GM23248 (cell line): ENCODE measurements at regions not wholly inside any gene's neighbourhood (a gene's known extent, or its start where the extent isn't known, plus 50 kb on each side); places are given as distances from the start of the nearest gene placed in this dataset.
A peak's percentile ranks its signal among the peaks of the same experiment; 100 is the strongest.
"Not testable (repeated sequence)": the region's sequence is repeated elsewhere in the genome, so short reads cannot be mapped to it uniquely, and the experiment has no call there.

Experiments
- DNase-seq: peaks from one replicate; pipeline ENCODE4 v3.0.0-alpha.2; 2015
- H2AFZ ChIP-seq: fragments of 200-600 bp; sonication (generic); 2 replicates; pipeline ENCODE4 v1.6.1; 2016; ENCODE audit warnings: antibody characterized with exemption
- H3F3A ChIP-seq: fragments of 200-600 bp; sonication (generic); 2 replicates; pipeline ENCODE4 v1.6.1; 2016; ENCODE audit warnings: mild to moderate bottlenecking, antibody characterized with exemption, mixed run types; ENCODE audit not compliant: insufficient read depth
- H3K27ac ChIP-seq: fragments of 200-600 bp; sonication (generic); 2 replicates; pipeline ENCODE4 v1.5.1; 2016; ENCODE audit warnings: mild to moderate bottlenecking
- H3K27me3 ChIP-seq: fragments of 200-600 bp; sonication (generic); replicated peaks from 2 replicates; pipeline ENCODE4 v1.6.1; 2016; ENCODE audit warnings: mild to moderate bottlenecking; ENCODE audit not compliant: insufficient read depth
- H3K36me3 ChIP-seq: fragments of 200-600 bp; sonication (generic); 2 replicates; pipeline ENCODE4 v1.6.1; 2016; ENCODE audit warnings: low read depth, mild to moderate bottlenecking
- H3K4me1 ChIP-seq: fragments of 200-600 bp; sonication (generic); 2 replicates; pipeline ENCODE4 v1.6.1; 2016; ENCODE audit warnings: mild to moderate bottlenecking; ENCODE audit not compliant: insufficient read depth
- H3K4me2 ChIP-seq: fragments of 200-600 bp; sonication (generic); one replicate; pipeline ENCODE4 v1.6.1; 2016; ENCODE audit warnings: mild to moderate bottlenecking; ENCODE audit not compliant: unreplicated experiment
- H3K4me3 ChIP-seq: fragments of 200-600 bp; sonication (generic); 2 replicates; pipeline ENCODE4 v1.5.1; 2016; ENCODE audit warnings: mild to moderate bottlenecking
- H3K79me2 ChIP-seq: fragments of 200-600 bp; sonication (generic); 2 replicates; pipeline ENCODE4 v1.6.1; 2016; ENCODE audit warnings: mild to moderate bottlenecking; ENCODE audit not compliant: insufficient read depth
- H3K9ac ChIP-seq: fragments of 200-600 bp; sonication (generic); 2 replicates; pipeline ENCODE4 v1.6.1; 2016; ENCODE audit warnings: mild to moderate bottlenecking
- H3K9me2 ChIP-seq: fragments of 200-600 bp; sonication (generic); 2 replicates; pipeline ENCODE4 v1.6.1; 2016; ENCODE audit warnings: mixed run types, mild to moderate bottlenecking, moderate library complexity; ENCODE audit not compliant: insufficient read depth
- H3K9me3 ChIP-seq: fragments of 200-600 bp; sonication (generic); one replicate; pipeline ENCODE4 v1.6.1; 2017; ENCODE audit warnings: low read depth
- H4K20me1 ChIP-seq: fragments of 200-600 bp; sonication (generic); 2 replicates; pipeline ENCODE4 v1.6.0; 2016; ENCODE audit not compliant: insufficient read depth
- EZH2 ChIP-seq: fragments of 200-600 bp; sonication (generic); IDR thresholded peaks from 2 replicates; pipeline ENCODE4 v1.6.1; 2018; ENCODE audit warnings: antibody characterized with exemption, mild to moderate bottlenecking; ENCODE audit not compliant: insufficient read depth, poor library complexity, severe bottlenecking
- EZH2phosphoT487 ChIP-seq: fragments of 200-600 bp; sonication (generic); IDR thresholded peaks from 2 replicates; pipeline ENCODE4 v1.6.1; 2018; ENCODE audit warnings: antibody characterized with exemption, moderate library complexity, mild to moderate bottlenecking, low read depth; ENCODE audit not compliant: insufficient read depth
- WGBS, 2 experiments: methylation state at CpG; one replicate each; pipeline ENCODE4 v1.1.6; 2015 to 2017; ENCODE audit warnings: low lambda C conversion rate in 2 of 2, low coverage in 1 of 2; ENCODE audit errors: missing lambda C conversion rate in 2 of 2; 5-methylcytosine and 5-hydroxymethylcytosine counted together
- in situ Hi-C: fragments of 300-500 bp; cut with MboI; formaldehyde crosslinking; loops from 2 replicates; pipeline ENCODE4 v1.15.0; 2020

GRCh38 chr9:95391271-95391670 is 73.8 kb upstream of the FANCC start:
- H3K36me3 ChIP-seq, H3K4me3 ChIP-seq, in situ Hi-C loops, H3K9ac ChIP-seq, H2AFZ ChIP-seq, H3K9me2 ChIP-seq, H3F3A ChIP-seq, H3K79me2 ChIP-seq, H3K4me1 ChIP-seq, H3K4me2 ChIP-seq, H3K9me3 ChIP-seq, H3K27me3 ChIP-seq, H3K27ac ChIP-seq, DNase-seq, H4K20me1 ChIP-seq: not testable (repeated sequence)
- WGBS, 2 experiments, result 44 to 45% methylated on average over 6 of the region's 6 CpGs

GRCh38 chr9:95389373-95389772 is 71.9 kb upstream of the FANCC start:
- no peak overlapping the region for H2AFZ ChIP-seq

GRCh38 chr9:95386843-95387242 is 69.3 kb upstream of the FANCC start:
- WGBS, 2 experiments, result 72 to 80% methylated on average over 4 of the region's 4 CpGs
- Histone ChIP-seq H3K27me3 (0 out of 2 replicates have a peak, but pooled peaks cover 7% of the 10 kb centered on the region), H4K20me1 (no peaks in the 10 kb centered on the region), H3K9ac (no peak overlapping the region), H3K9me2 (no peaks in the 10 kb centered on the region), H3K4me3 (no peak overlapping the region), H3K79me2 (no peaks in the 10 kb centered on the region), H3F3A (peaks cover 13% of the 10 kb centered on the region; the same call in 1 of the 2 replicates), H3K36me3 (no peaks in the 10 kb centered on the region), H3K4me1 (peaks cover 11% of the 10 kb centered on the region), H3K27ac (no peak overlapping the region), H3K9me3 (no peaks in the 10 kb centered on the region), H2AFZ (no peak overlapping the region), H3K4me2 (no peak overlapping the region)
- TF ChIP-seq EZH2phosphoT487, result no peak
- TF ChIP-seq EZH2, result no peak
- in situ Hi-C loops, result no loop called here
- no peak for DNase-seq

More at GRCh38 chr9:95389373-95389772, 71.9 kb upstream of the FANCC start:
- Histone ChIP-seq H3K36me3 (no peaks in the 10 kb centered on the region), H3K4me2 (no peak overlapping the region), H3K4me3 (no peak overlapping the region), H3K9me3 (no peaks in the 10 kb centered on the region), H3K4me1 (no peaks in the 10 kb centered on the region), H3F3A (no peaks in the 10 kb centered on the region), H3K79me2 (no peaks in the 10 kb centered on the region), H3K9ac (no peak overlapping the region), H3K9me2 (no peaks in the 10 kb centered on the region), H3K27me3 (0 out of 2 replicates have a peak, but pooled peaks cover 7% of the 10 kb centered on the region), H4K20me1 (no peaks in the 10 kb centered on the region), H3K27ac (no peak overlapping the region)
- TF ChIP-seq EZH2phosphoT487, result no peak
- TF ChIP-seq EZH2, result no peak
- WGBS, 2 experiments, result 76 to 81% methylated on average over 2 of the region's 2 CpGs
- no peak for DNase-seq
- in situ Hi-C loops, result no loop called here

- Histone ChIP-seq H3K36me3 (no peaks in the 10 kb centered on the region), H4K20me1 (no peaks in the 10 kb centered on the region), H3F3A (peaks cover 13% of the 10 kb centered on the region; the same call in 1 of the 2 replicates), H3K9me2 (no peaks in the 10 kb centered on the region), H3K27me3 (0 out of 2 replicates have a peak, but pooled peaks cover 7% of the 10 kb centered on the region), H3K27ac (no peak overlapping the region), H3K9me3 (no peaks in the 10 kb centered on the region), H3K9ac (no peak overlapping the region), H3K4me3 (no peak overlapping the region), H2AFZ (no peak overlapping the region), H3K4me2 (no peak overlapping the region), H3K79me2 (no peaks in the 10 kb centered on the region), H3K4me1 (peaks cover 11% of the 10 kb centered on the region)
- no peak for DNase-seq
- in situ Hi-C loops, result no loop called here
- WGBS, 2 experiments, result 67 to 69% methylated on average over 4 of the region's 4 CpGs
- TF ChIP-seq EZH2phosphoT487, result no peak
These were observed 68.0 kb upstream of the FANCC start for GRCh38 chr9:95385521-95385920.

- 70 to 75% methylated on average over 1 of the region's 1 CpG for WGBS, 2 experiments
- no peak overlapping the region for H3K4me3 ChIP-seq
- no peak overlapping the region for H2AFZ ChIP-seq
- in situ Hi-C loops, result no loop called here
- no peak for DNase-seq
- no peaks in the 10 kb centered on the region for H3K79me2 ChIP-seq
- peaks cover 19% of the 10 kb centered on the region for H3K27me3 ChIP-seq
- H3K4me2 ChIP-seq, result peak overlapping the region; percentile 46
- H3K4me1 ChIP-seq, result peaks cover 11% of the 10 kb centered on the region
- peak overlapping the region; percentile 3; the same call in 1 of the 2 replicates for H3K27ac ChIP-seq
- H4K20me1 ChIP-seq, result no peaks in the 10 kb centered on the region
- no peaks in the 10 kb centered on the region for H3K36me3 ChIP-seq
- no peaks in the 10 kb centered on the region for H3K9me3 ChIP-seq
- no peaks in the 10 kb centered on the region for H3K9me2 ChIP-seq
- H3F3A ChIP-seq, result peaks cover 13% of the 10 kb centered on the region; the same call in 1 of the 2 replicates
- no peak overlapping the region for H3K9ac ChIP-seq
- TF ChIP-seq EZH2 (no peak), EZH2phosphoT487 (no peak)
These were observed 66.3 kb upstream of the FANCC start for GRCh38 chr9:95383845-95384244.
